Peyer's patch (tissue), 4 donors: ENCODE measurements at regions not wholly inside any gene's neighbourhood (a gene's known extent, or its start where the extent isn't known, plus 50 kb on each side); places are given as distances from the start of the nearest gene placed in this dataset.

Experiments used
- POLR2A ChIP-seq, 2 donors: fragments of 450-650 bp; IDR thresholded peaks; one replicate each; pipeline ENCODE4 v1.5.1; 2017; ENCODE audit warnings: antibody characterized with exemption in 2 of 2, mild to moderate bottlenecking in 2 of 2, moderate library complexity in 2 of 2
- TF ChIP-seq, protein P1 (sequence below), 6 experiments: fragments of 450-650 bp in 4 of 6; fragments of 200-600 bp in 2 of 6; sonication (generic) in 1 of 6; IDR thresholded peaks; one replicate each; pipeline ENCODE4 v1.5.1; 2017 to 2019; ENCODE audit warnings: antibody characterized with exemption in 6 of 6, mild to moderate bottlenecking in 3 of 6, moderate library complexity in 1 of 6

DNA sequence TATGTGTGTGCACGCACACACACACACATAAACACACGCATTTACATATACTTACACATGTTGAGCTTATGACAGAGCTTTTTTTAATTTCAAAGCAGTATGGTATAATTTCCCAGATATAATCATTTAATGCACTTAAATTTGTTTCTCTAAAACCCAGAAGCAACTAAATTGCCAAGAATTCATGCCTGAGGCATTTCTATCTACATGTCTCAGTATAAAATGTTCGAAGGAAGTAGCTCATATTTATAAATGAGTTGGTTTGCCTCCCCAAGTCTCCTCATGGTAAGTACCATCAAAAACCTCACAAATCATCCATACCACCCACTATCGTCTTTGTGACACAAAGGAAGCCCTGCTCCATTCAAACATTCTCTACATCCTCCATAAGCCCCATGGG is 130.6 kb downstream of the RPL22L1 start:
- no peak for TF ChIP-seq POLR2A (IDR thresholded peaks at IDR 0.05)
- TF ChIP-seq, protein P1, sequence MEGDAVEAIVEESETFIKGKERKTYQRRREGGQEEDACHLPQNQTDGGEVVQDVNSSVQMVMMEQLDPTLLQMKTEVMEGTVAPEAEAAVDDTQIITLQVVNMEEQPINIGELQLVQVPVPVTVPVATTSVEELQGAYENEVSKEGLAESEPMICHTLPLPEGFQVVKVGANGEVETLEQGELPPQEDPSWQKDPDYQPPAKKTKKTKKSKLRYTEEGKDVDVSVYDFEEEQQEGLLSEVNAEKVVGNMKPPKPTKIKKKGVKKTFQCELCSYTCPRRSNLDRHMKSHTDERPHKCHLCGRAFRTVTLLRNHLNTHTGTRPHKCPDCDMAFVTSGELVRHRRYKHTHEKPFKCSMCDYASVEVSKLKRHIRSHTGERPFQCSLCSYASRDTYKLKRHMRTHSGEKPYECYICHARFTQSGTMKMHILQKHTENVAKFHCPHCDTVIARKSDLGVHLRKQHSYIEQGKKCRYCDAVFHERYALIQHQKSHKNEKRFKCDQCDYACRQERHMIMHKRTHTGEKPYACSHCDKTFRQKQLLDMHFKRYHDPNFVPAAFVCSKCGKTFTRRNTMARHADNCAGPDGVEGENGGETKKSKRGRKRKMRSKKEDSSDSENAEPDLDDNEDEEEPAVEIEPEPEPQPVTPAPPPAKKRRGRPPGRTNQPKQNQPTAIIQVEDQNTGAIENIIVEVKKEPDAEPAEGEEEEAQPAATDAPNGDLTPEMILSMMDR (IDR thresholded peaks at IDR 0.05) = no peak
